NCI-H69 (cell line): ENCODE measurements at regions not wholly inside any gene's neighbourhood (a gene's known extent, or its start where the extent isn't known, plus 50 kb on each side); places are given as distances from the start of the nearest gene placed in this dataset.
"Not testable (repeated sequence)": the region's sequence is repeated elsewhere in the genome, so short reads cannot be mapped to it uniquely, and the experiment has no call there.

Source experiments
- DNase-seq: peaks from one replicate; lab custom pipeline; 2025; lab: John Stamatoyannopoulos, UW

- DNase-seq: not testable (repeated sequence)
Measured at GRCh38 chr22:25458631-25459030, 105.8 kb upstream of the GRK3 start.

- not testable (repeated sequence) for DNase-seq
Measured at GRCh38 chr22:25460682-25461081, 103.8 kb upstream of the GRK3 start.

DNA sequence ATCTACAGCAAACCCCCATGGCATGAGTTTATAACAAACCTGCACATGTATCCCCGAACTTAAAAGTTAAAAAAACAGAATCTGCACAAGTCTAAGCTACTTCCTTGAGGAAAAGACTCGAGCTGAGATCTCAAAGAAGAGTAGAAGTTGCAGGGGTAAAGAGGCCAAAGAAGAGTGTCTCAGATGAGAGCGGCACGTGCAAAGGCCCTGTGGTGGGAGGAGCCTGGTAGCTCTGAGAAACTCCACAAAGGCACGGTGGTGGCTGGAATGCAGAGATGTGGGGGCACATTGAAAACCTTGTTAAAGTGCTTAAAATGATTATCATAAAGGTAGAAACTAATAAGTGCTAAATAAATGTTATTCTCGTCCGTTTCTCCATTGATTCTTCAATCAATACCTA, 103.2 kb upstream of the GRK3 start:
- no peak for DNase-seq

DNA sequence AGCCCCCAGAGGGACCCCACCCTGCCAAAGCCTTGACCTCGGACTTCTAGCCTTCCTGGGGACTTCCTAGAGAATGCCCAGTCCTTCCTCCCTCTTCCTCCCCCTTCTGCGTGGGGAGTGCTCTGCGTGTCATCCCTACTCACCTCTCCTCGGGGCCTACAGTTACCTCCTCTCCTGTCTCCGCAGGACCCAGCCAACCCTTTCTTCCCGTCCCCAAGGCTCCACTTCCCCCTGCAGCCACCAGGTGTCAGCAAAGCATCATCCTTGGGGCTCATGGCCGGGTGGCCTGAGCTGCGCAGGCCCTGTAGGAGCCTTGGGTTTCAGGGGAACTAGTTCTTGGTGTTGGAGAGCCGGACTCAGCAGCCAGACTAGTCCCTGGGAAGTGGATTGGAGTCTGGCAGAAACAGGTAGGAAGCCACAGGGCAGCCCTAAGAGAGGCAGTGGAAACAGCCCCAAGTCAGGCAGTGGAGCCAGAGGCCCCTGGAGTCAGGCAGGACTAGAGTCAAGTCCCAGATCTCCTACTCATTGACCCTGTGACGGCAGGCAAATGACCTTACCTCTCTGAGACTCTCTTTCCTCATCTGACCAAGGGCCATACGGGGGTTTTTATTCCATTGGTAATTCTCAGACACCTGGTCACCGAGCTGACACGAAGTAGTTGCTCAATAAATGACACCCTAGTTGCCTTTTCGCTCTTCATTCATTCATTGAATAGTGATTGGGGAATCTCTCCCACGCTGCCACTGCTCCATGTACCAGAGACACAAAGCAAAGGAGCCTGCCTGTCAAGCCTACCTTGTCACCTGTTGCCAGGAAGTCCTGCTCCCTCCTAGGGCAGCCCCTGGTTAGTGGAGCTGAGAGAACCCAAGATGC, 101.8 kb upstream of the GRK3 start:
- DNase-seq: peak; percentile 84

- DNase-seq: not testable (repeated sequence)
Measured at GRCh38 chr22:25463347-25463628, 101.2 kb upstream of the GRK3 start.

DNA sequence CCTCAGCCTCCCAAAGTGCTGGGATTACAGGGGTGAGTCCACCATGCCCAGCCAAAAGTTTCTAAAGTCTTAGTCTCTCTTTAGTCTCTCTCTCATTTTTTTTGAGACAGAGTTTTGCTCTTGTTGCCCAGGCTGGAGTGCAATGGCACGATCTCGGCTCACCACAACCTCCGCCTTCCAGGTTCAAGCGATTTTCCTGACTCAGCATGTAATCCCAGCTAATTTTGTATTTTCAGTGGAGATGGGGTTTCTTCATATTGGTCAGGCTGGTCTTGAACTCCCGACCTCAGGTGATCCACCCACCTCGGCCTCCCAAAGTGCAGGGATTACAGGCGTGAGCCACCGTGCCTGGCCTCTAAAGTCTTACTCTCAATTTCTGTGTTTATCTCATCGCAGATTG, 100.1 kb upstream of the GRK3 start:
- DNase-seq: not testable (repeated sequence)

DNA sequence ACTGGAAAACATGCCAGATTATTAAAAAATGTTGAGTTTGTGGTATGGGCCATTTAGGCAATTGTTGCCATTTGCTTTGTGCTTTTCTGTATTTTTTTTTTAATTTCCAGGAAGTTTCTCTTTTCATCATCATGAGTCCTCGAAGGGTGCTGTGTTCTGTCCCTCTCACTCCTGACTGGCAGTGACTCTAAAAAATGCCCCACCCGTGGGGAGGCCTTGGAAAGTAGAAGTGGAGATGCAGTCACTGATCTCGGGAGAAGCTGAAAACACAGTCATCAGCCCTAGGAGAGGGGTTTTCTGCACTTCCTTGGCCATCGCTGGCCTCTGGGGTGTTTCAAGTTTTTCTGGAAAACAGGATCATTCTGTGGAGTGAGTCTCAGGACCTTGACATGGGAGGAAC, 98.5 kb upstream of the GRK3 start:
- no peak for DNase-seq

DNA sequence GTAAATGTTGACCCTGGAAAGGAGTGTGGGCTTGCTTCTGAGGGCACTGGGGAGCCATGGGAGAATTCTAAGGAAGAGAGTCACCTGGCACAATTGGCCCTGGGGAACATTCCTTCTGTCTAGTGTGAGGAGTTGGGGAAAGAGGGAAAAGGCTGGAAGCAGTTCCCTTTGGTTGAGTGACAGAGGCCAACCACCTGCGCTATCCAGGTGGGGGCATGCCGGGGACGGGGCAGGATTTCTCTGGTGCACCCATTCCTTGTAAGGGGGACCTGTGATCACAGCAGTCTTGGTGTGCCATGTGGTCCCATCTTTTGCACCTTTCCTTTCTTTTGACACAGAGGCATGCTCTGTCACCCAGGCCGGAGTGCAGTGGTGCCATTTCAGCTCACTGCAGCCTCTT, 92.1 kb upstream of the GRK3 start:
- no peak for DNase-seq

DNA sequence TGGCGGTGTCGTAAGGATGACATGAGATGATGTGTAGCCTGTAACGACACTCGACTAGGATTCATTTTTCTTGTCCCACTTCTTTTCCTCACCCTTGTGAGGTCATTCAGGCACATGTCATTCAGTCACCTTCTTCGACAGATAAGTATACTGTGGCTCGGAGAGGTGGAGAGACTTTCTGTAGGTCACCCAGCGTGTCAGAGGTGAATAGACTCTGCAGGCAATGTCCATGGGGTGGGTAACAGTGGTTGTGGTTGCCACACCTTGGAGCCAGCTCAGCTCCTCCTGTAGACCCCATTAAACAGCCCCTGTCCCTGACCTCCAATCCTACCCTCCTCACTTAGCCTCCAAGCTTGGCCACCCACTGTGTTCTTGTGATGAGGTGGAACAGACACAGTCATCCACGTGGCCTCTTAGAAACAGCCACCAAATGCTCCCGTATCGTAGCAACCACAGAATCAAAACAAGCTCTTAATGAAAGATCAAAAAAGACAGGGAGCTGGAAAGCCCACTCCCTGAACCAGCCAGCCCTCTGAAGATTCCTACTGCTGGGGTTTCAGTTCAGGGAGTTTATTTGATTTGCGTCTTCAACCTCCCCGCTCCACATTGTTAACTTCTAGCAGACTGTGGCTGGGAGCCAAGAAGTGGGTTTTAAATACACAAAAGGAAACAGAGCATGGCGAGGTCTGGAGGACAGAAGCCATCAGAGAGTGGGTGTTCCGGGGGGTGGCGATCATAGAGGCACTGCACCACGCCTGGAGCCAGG, 89.0 kb upstream of the GRK3 start:
- DNase-seq: peak; percentile 98

GRCh38 chr22:25477358-25477757, 87.1 kb upstream of the GRK3 start:
- no peak for DNase-seq

DNA sequence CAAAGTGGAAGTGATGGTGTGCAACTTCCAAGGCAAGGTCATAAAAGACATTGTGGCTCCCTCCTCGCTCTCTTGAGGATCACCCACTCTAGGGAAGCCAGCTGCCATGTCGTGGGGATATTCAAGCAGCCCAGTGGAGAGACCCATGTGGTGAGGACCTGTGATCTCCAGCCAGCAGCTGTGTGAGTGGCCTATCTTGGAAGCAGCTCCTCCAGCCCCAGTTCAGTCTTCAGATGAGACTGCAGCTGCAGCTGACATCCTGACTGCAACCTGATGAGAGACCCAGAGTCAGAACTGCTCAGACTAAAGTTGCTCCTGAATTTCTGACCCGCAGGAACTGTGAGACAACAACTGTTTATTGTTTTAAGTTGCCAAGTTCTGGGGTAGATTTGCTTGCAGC, 86.4 kb upstream of the GRK3 start:
- DNase-seq: no peak

DNA sequence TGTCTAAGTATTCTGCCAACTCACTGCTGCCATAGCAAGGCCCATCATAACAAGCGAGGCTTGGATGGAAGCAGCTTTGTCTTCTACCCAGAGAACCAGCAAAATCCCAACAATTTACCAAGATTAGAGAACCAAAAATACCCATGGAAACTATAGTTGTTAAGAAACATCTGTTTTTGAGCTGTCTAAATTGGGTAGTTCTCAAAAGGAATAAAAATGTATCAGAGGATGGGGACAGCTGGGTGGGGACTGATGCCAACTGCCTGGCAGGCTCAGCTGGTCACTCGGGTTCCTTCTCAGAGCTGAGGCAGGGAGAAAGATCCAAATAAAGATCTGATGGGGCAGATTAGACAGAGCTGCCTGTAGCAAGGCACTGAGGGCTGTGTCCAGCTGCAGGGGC, 85.9 kb upstream of the GRK3 start:
- no peak for DNase-seq

GRCh38 chr22:25480868-25481267, 83.6 kb upstream of the GRK3 start:
- not testable (repeated sequence) for DNase-seq

GRCh38 chr22:25482091-25482760, 82.2 kb upstream of the GRK3 start:
- no peak for DNase-seq

DNA sequence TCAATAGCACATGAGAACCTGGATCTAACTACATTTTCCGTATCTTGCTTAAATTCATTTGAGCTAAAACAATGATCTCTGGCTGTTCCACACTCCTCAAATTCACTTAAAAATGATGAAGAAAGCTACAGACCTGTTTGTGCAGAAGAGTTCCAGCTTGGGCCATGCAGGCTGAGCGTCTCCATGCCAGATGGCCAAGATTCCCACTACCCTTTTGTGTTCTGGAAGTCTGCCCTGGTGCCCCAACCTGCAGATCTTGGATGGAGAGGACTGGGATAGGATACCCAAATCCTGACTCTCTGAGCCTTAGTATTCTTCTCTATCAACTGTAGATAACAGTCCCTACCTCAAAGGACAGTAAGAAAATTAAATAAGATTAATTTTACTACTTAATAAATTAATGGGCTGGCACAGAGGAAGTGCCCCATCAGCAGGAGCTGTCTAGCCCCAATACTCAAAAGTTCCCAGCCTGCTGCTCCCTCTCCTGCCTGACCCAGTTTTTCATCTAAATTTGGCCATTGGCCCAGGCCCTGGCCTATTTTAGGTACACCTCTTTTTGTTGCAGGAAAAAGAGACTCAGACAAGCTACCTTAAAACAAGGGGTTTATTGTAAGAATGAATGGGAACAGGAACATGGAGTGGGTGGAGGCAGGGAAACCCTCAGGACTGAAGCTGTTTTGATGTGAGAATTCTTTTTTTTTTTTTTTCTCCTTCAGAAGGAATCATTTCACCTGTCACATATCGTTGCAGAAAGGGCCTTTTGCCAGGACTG, 81.4 kb upstream of the GRK3 start:
- DNase-seq: peak; percentile 49

- DNase-seq: no peak
Measured at GRCh38 chr22:25483931-25484330, 80.5 kb upstream of the GRK3 start.

DNA sequence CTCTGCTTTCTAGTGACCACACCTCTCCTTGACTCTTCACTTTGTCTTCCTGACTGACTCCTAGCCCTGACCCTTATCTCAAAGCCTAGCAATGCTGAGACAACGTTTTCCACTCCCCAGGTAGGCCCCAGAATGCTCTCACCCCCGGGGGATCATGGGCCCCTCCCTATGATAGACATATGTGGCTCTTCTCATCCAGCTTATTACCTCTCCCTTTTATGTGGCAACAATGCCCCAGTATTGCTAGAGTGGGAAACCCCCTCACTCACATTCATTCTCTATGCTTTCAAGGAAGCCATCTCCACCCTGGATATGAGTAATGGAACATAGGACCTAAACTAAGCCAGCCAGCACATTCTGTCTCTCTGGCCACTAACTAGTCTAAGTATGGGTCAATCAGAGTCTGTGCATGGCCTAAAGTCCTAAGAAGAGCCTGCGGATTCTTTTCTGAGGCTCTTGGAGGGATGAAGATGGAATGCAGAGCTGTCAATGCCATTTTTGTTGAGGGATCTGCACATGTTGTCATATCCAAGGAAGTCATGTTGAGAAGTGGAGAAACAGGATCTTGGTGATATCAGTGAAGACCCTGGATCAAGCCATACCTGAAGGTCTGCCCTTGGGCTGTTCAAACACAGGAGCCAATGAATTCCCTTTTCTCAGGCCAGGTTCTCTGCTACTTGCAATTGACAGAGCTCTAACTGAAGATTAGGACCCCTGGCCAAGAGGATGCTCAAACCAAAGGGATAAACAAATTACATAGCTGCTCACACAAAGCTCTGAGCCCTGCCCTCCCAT, 79.8 kb upstream of the GRK3 start:
- no peak for DNase-seq

- DNase-seq: no peak
Measured at GRCh38 chr22:25485626-25486545, 78.6 kb upstream of the GRK3 start.

GRCh38 chr22:25487508-25487907, 77.0 kb upstream of the GRK3 start:
- DNase-seq: no peak
